GM23248 (cell line): ENCODE measurements at regions not wholly inside any gene's neighbourhood (a gene's known extent, or its start where the extent isn't known, plus 50 kb on each side); places are given as distances from the start of the nearest gene placed in this dataset.

Experiments used
- DNase-seq: peaks from one replicate; pipeline ENCODE4 v3.0.0-alpha.2; 2015
- H2AFZ ChIP-seq: fragments of 200-600 bp; sonication (generic); 2 replicates; pipeline ENCODE4 v1.6.1; 2016; ENCODE audit warnings: antibody characterized with exemption
- H3F3A ChIP-seq: fragments of 200-600 bp; sonication (generic); 2 replicates; pipeline ENCODE4 v1.6.1; 2016; ENCODE audit warnings: mild to moderate bottlenecking, antibody characterized with exemption, mixed run types; ENCODE audit not compliant: insufficient read depth
- H3K27ac ChIP-seq: fragments of 200-600 bp; sonication (generic); 2 replicates; pipeline ENCODE4 v1.5.1; 2016; ENCODE audit warnings: mild to moderate bottlenecking
- H3K27me3 ChIP-seq: fragments of 200-600 bp; sonication (generic); replicated peaks from 2 replicates; pipeline ENCODE4 v1.6.1; 2016; ENCODE audit warnings: mild to moderate bottlenecking; ENCODE audit not compliant: insufficient read depth
- H3K36me3 ChIP-seq: fragments of 200-600 bp; sonication (generic); 2 replicates; pipeline ENCODE4 v1.6.1; 2016; ENCODE audit warnings: low read depth, mild to moderate bottlenecking
- H3K4me1 ChIP-seq: fragments of 200-600 bp; sonication (generic); 2 replicates; pipeline ENCODE4 v1.6.1; 2016; ENCODE audit warnings: mild to moderate bottlenecking; ENCODE audit not compliant: insufficient read depth
- H3K4me2 ChIP-seq: fragments of 200-600 bp; sonication (generic); one replicate; pipeline ENCODE4 v1.6.1; 2016; ENCODE audit warnings: mild to moderate bottlenecking; ENCODE audit not compliant: unreplicated experiment
- H3K4me3 ChIP-seq: fragments of 200-600 bp; sonication (generic); 2 replicates; pipeline ENCODE4 v1.5.1; 2016; ENCODE audit warnings: mild to moderate bottlenecking
- H3K79me2 ChIP-seq: fragments of 200-600 bp; sonication (generic); 2 replicates; pipeline ENCODE4 v1.6.1; 2016; ENCODE audit warnings: mild to moderate bottlenecking; ENCODE audit not compliant: insufficient read depth
- H3K9ac ChIP-seq: fragments of 200-600 bp; sonication (generic); 2 replicates; pipeline ENCODE4 v1.6.1; 2016; ENCODE audit warnings: mild to moderate bottlenecking
- H3K9me2 ChIP-seq: fragments of 200-600 bp; sonication (generic); 2 replicates; pipeline ENCODE4 v1.6.1; 2016; ENCODE audit warnings: mixed run types, mild to moderate bottlenecking, moderate library complexity; ENCODE audit not compliant: insufficient read depth
- H3K9me3 ChIP-seq: fragments of 200-600 bp; sonication (generic); one replicate; pipeline ENCODE4 v1.6.1; 2017; ENCODE audit warnings: low read depth
- H4K20me1 ChIP-seq: fragments of 200-600 bp; sonication (generic); 2 replicates; pipeline ENCODE4 v1.6.0; 2016; ENCODE audit not compliant: insufficient read depth
- EZH2 ChIP-seq: fragments of 200-600 bp; sonication (generic); IDR thresholded peaks from 2 replicates; pipeline ENCODE4 v1.6.1; 2018; ENCODE audit warnings: antibody characterized with exemption, mild to moderate bottlenecking; ENCODE audit not compliant: insufficient read depth, poor library complexity, severe bottlenecking
- EZH2phosphoT487 ChIP-seq: fragments of 200-600 bp; sonication (generic); IDR thresholded peaks from 2 replicates; pipeline ENCODE4 v1.6.1; 2018; ENCODE audit warnings: antibody characterized with exemption, moderate library complexity, mild to moderate bottlenecking, low read depth; ENCODE audit not compliant: insufficient read depth
- WGBS, 2 experiments: methylation state at CpG; one replicate each; pipeline ENCODE4 v1.1.6; 2015 to 2017; ENCODE audit warnings: low lambda C conversion rate in 2 of 2, low coverage in 1 of 2; ENCODE audit errors: missing lambda C conversion rate in 2 of 2; 5-methylcytosine and 5-hydroxymethylcytosine counted together
- in situ Hi-C: fragments of 300-500 bp; cut with MboI; formaldehyde crosslinking; loops from 2 replicates; pipeline ENCODE4 v1.15.0; 2020

- no peak overlapping the region for H3K9ac ChIP-seq
- 33 to 45% methylated on average over 1 of the region's 1 CpG for WGBS, 2 experiments
- in situ Hi-C loops = no loop called here
These were observed 153.0 kb upstream of the PPP1R2C start for GRCh38 chrX:42930951-42931350.

GRCh38 chrX:42933187-42933586 is 155.2 kb upstream of the PPP1R2C start:
- Histone ChIP-seq H3K9me2 (no peaks in the 10 kb centered on the region), H3K27ac (no peak overlapping the region), H3K4me1 (no peaks in the 10 kb centered on the region), H3F3A (no peaks in the 10 kb centered on the region), H2AFZ (no peak overlapping the region), H3K9me3 (no peaks in the 10 kb centered on the region), H3K4me3 (no peak overlapping the region), H3K79me2 (no peaks in the 10 kb centered on the region), H3K36me3 (no peaks in the 10 kb centered on the region), H3K9ac (no peak overlapping the region), H3K27me3 (no peaks in the 10 kb centered on the region), H4K20me1 (no peaks in the 10 kb centered on the region), H3K4me2 (no peak overlapping the region)
- DNase-seq = no peak
- in situ Hi-C loops = no loop called here
- TF ChIP-seq EZH2 (no peak), EZH2phosphoT487 (no peak)
- WGBS, 2 experiments = 0 to 22% methylated on average over 1 of the region's 1 CpG

More at GRCh38 chrX:42930951-42931350, 153.0 kb upstream of the PPP1R2C start:
- no peak for DNase-seq
- Histone ChIP-seq H2AFZ (no peak overlapping the region), H3K79me2 (no peaks in the 10 kb centered on the region), H3K4me1 (no peaks in the 10 kb centered on the region), H3K27ac (no peak overlapping the region), H3K27me3 (no peaks in the 10 kb centered on the region), H3K4me3 (no peak overlapping the region), H3K36me3 (no peaks in the 10 kb centered on the region), H3K9me3 (no peaks in the 10 kb centered on the region), H3K9me2 (no peaks in the 10 kb centered on the region), H3F3A (no peaks in the 10 kb centered on the region), H4K20me1 (no peaks in the 10 kb centered on the region), H3K4me2 (no peak overlapping the region)
- TF ChIP-seq EZH2phosphoT487 (no peak), EZH2 (no peak)

GRCh38 chrX:42934020-42934726 is 156.2 kb upstream of the PPP1R2C start:
- H3K9me3 ChIP-seq = no peaks in the 10 kb centered on the region
- TF ChIP-seq EZH2phosphoT487 = no peak
- TF ChIP-seq EZH2 = no peak
- no peak overlapping the region for H2AFZ ChIP-seq
- no peak overlapping the region for H3K27ac ChIP-seq
- H3K4me2 ChIP-seq = no peak overlapping the region
- in situ Hi-C loops = no loop called here
- no peaks in the 10 kb centered on the region for H3K79me2 ChIP-seq
- H3K27me3 ChIP-seq = no peaks in the 10 kb centered on the region
- no peak overlapping the region for H3K4me3 ChIP-seq
- 11% methylated on average over 5 of the region's 5 CpGs for WGBS, 2 experiments
- H3K9me2 ChIP-seq = no peaks in the 10 kb centered on the region
- no peak for DNase-seq
- H3K36me3 ChIP-seq = no peaks in the 10 kb centered on the region
- H3F3A ChIP-seq = no peaks in the 10 kb centered on the region
- no peaks in the 10 kb centered on the region for H4K20me1 ChIP-seq
- no peaks in the 10 kb centered on the region for H3K4me1 ChIP-seq
- H3K9ac ChIP-seq = no peak overlapping the region

GRCh38 chrX:42941671-42942070 is 163.7 kb upstream of the PPP1R2C start:
- Histone ChIP-seq H3K79me2 (no peaks in the 10 kb centered on the region), H3K9me3 (no peaks in the 10 kb centered on the region), H3K9ac (no peak overlapping the region), H3K4me2 (no peak overlapping the region), H3K36me3 (no peaks in the 10 kb centered on the region), H3K27me3 (no peaks in the 10 kb centered on the region), H3K9me2 (no peaks in the 10 kb centered on the region), H3K4me3 (no peak overlapping the region), H3F3A (no peaks in the 10 kb centered on the region), H3K27ac (no peak overlapping the region), H3K4me1 (no peaks in the 10 kb centered on the region), H4K20me1 (no peaks in the 10 kb centered on the region), H2AFZ (no peak overlapping the region)
- WGBS, 2 experiments = 9 to 21% methylated on average over 2 of the region's 2 CpGs
- no peak for TF ChIP-seq EZH2
- no peak for TF ChIP-seq EZH2phosphoT487
- in situ Hi-C loops = no loop called here
- DNase-seq = no peak
